PC-3 (cell line): ENCODE measurements at regions not wholly inside any gene's neighbourhood (a gene's known extent, or its start where the extent isn't known, plus 50 kb on each side); places are given as distances from the start of the nearest gene placed in this dataset.

Experiments used
- ATAC-seq: fragments of 200-7000 bp; cut with Tn5 transposase; 2 replicates; pipeline ENCODE4 v1.9.1; 2020; ENCODE audit warnings: mild to moderate bottlenecking, moderate library complexity
- BruUV-seq: library from RNA; stranded (reverse); fragments of 400-500 nt; replicated peaks from 2 replicates; lab custom pipeline; 2021; lab: Mats Ljungman, UMichigan
- CTCF ChIA-PET: fragments of 300-600 bp; sonication (Branson Sonifier 250); formaldehyde crosslinking; loops from one replicate; lab custom pipeline; 2022; ENCODE audit warnings: antibody characterized with exemption; lab: Charles Lee
- POLR2A ChIA-PET: fragments of 300-600 bp; sonication (Branson Sonifier 250); formaldehyde crosslinking; loops from one replicate; lab custom pipeline; 2022; ENCODE audit warnings: antibody characterized with exemption; ENCODE audit not compliant: unreplicated experiment; lab: Charles Lee
- DNase-seq: peaks from one replicate; pipeline ENCODE4 v3.0.0-alpha.2; 2015
- H2AFZ ChIP-seq: fragments of 300-600 bp; sonication (generic); 2 replicates; pipeline ENCODE4 v1.6.0; 2016; ENCODE audit warnings: antibody characterized with exemption, low read length
- H3F3A ChIP-seq: fragments of 300-600 bp; sonication (generic); one replicate; pipeline ENCODE4 v1.6.0; 2017; ENCODE audit warnings: antibody characterized with exemption, low read length, control low read depth, mild to moderate bottlenecking; ENCODE audit not compliant: unreplicated experiment
- H3K27ac ChIP-seq: fragments of 300-600 bp; sonication (generic); 2 replicates; pipeline ENCODE4 v1.5.1; 2016; ENCODE audit warnings: mild to moderate bottlenecking, low read length
- H3K27me3 ChIP-seq: fragments of 300-600 bp; sonication (generic); 2 replicates; pipeline ENCODE4 v1.6.1; 2016; ENCODE audit warnings: low read length, mixed read lengths
- H3K36me3 ChIP-seq: fragments of 300-600 bp; sonication (generic); 2 replicates; pipeline ENCODE4 v1.6.1; 2016; ENCODE audit warnings: low read depth, mixed run types, low read length, mixed read lengths
- H3K4me1 ChIP-seq: fragments of 300-600 bp; sonication (generic); 2 replicates; pipeline ENCODE4 v1.5.1; 2016; ENCODE audit warnings: low read length; ENCODE audit not compliant: insufficient read depth
- H3K4me2 ChIP-seq: fragments of 300-600 bp; sonication (generic); 2 replicates; pipeline ENCODE4 v1.6.0; 2016; ENCODE audit warnings: low read length
- H3K4me3 ChIP-seq: fragments of 300-600 bp; sonication (generic); 2 replicates; pipeline ENCODE4 v1.5.1; 2016; ENCODE audit warnings: mild to moderate bottlenecking, low read length, mixed read lengths
- H3K79me2 ChIP-seq: fragments of 300-600 bp; sonication (generic); 2 replicates; pipeline ENCODE4 v1.6.1; 2017; ENCODE audit warnings: low read length, mixed read lengths
- H3K9ac ChIP-seq: fragments of 300-600 bp; sonication (generic); 2 replicates; pipeline ENCODE4 v1.6.0; 2016; ENCODE audit warnings: mild to moderate bottlenecking, low read length
- H3K9me2 ChIP-seq: fragments of 300-600 bp; sonication (generic); replicated peaks from 2 replicates; pipeline ENCODE4 v1.6.1; 2016; ENCODE audit warnings: mixed run types, low read length, mixed read lengths
- H3K9me3 ChIP-seq: fragments of 300-600 bp; sonication (generic); 2 replicates; pipeline ENCODE4 v1.6.1; 2016; ENCODE audit warnings: low read length, mixed read lengths
- H4K20me1 ChIP-seq: fragments of 300-600 bp; sonication (generic); 2 replicates; pipeline ENCODE4 v1.6.1; 2016; ENCODE audit warnings: low read length, mixed read lengths
- CTCF ChIP-seq: fragments of 300-600 bp; sonication (generic); conservative IDR thresholded peaks from 2 replicates; pipeline ENCODE4 v1.5.1; 2017; ENCODE audit warnings: antibody characterized with exemption, low read depth, mild to moderate bottlenecking, low read length
- EZH2 ChIP-seq: fragments of 300-600 bp; sonication (generic); IDR thresholded peaks from one replicate; pipeline ENCODE4 v1.6.1; 2017; ENCODE audit warnings: antibody characterized with exemption, mild to moderate bottlenecking, low read length; ENCODE audit not compliant: unreplicated experiment
- EZH2phosphoT487 ChIP-seq: fragments of 300-600 bp; sonication (generic); IDR thresholded peaks from 2 replicates; pipeline ENCODE4 v1.6.1; 2018; ENCODE audit warnings: mild to moderate bottlenecking, antibody characterized with exemption, low read length, borderline replicate concordance
- intact Hi-C: fragments of 100-400 bp; cut with micrococcal nuclease; formaldehyde crosslinking; loops from 2 replicates; pipeline ENCODE4 v1.9.0; 2023

GRCh38 chr20:56166781-56167465 lies 81.6 kb upstream of the MC3R start:
- no TSS peak for BruUV-seq
- H3K9me3 ChIP-seq = no peaks in the 10 kb centered on the region
- no peaks in the 10 kb centered on the region for H3K79me2 ChIP-seq
- no peaks in the 10 kb centered on the region for H3F3A ChIP-seq
- H3K27ac ChIP-seq = no peak overlapping the region
- peak; percentile 28 for DNase-seq
- peaks cover 11% of the 10 kb centered on the region for H3K27me3 ChIP-seq
- CTCF ChIA-PET = no interaction called here
- H3K4me2 ChIP-seq = no peak overlapping the region
- no peak for ATAC-seq
- no peak overlapping the region for H3K4me3 ChIP-seq
- no peaks in the 10 kb centered on the region for H3K36me3 ChIP-seq
- H2AFZ ChIP-seq = no peak overlapping the region
- H4K20me1 ChIP-seq = no peaks in the 10 kb centered on the region
- TF ChIP-seq CTCF (no peak), EZH2phosphoT487 (no peak), EZH2 (no peak)
- no peaks in the 10 kb centered on the region for H3K9me2 ChIP-seq
- intact Hi-C loops = no loop called here
- POLR2A ChIA-PET = no interaction called here
- H3K4me1 ChIP-seq = no peaks in the 10 kb centered on the region
- no peak overlapping the region for H3K9ac ChIP-seq

- H3K27me3 ChIP-seq = 0 out of 2 replicates have a peak, but pooled peaks cover 5% of the 10 kb centered on the region
- no peak overlapping the region for H3K9ac ChIP-seq
- CTCF ChIA-PET = no interaction called here
- no peak overlapping the region for H3K27ac ChIP-seq
- no TSS peak for BruUV-seq
- peak; percentile 40 for DNase-seq
- TF ChIP-seq CTCF (peak; percentile 64), EZH2phosphoT487 (no peak)
- H2AFZ ChIP-seq = no peak overlapping the region
- no peaks in the 10 kb centered on the region for H3K9me2 ChIP-seq
- no peaks in the 10 kb centered on the region for H3K79me2 ChIP-seq
- H3K36me3 ChIP-seq = no peaks in the 10 kb centered on the region
- no peak overlapping the region for H3K4me3 ChIP-seq
- intact Hi-C loops = no loop called here
- H4K20me1 ChIP-seq = no peaks in the 10 kb centered on the region
- H3K4me2 ChIP-seq = no peak overlapping the region
- no peaks in the 10 kb centered on the region for H3K9me3 ChIP-seq
- H3F3A ChIP-seq = no peaks in the 10 kb centered on the region
- ATAC-seq = peak; percentile 38; the same call in 1 of the 2 replicates
- H3K4me1 ChIP-seq = no peaks in the 10 kb centered on the region
- POLR2A ChIA-PET = no interaction called here
Measured at GRCh38 chr20:56171087-56172012, 77.2 kb upstream of the MC3R start.
